ENCODE measurements at regions not wholly inside any gene's neighbourhood (a gene's known extent, or its start where the extent isn't known, plus 50 kb on each side); places are given as distances from the start of the nearest gene placed in this dataset.

GRCh38 chr6:148225871-148226270, 116.8 kb upstream of the SASH1 start:
- peak in 1 of 2 donors; percentile 85 for DNase-seq

GRCh38 chr6:148226284-148226683, 116.4 kb upstream of the SASH1 start:
- no peak for DNase-seq

GRCh38 chr6:148231572-148231971, 111.1 kb upstream of the SASH1 start:
- DNase-seq = no peak

- no peak for DNase-seq
Measured at GRCh38 chr6:148235446-148235845, 107.2 kb upstream of the SASH1 start.

- no peak for DNase-seq
Measured at GRCh38 chr6:148238713-148239112, 103.9 kb upstream of the SASH1 start.

GRCh38 chr6:148239215-148239614, 103.4 kb upstream of the SASH1 start:
- no peak for DNase-seq

- no peak for DNase-seq
Measured at GRCh38 chr6:148239801-148240460, 102.7 kb upstream of the SASH1 start.

- no peak for DNase-seq
Measured at GRCh38 chr6:148240461-148240840, 102.2 kb upstream of the SASH1 start.

GRCh38 chr6:148240861-148241477, 101.7 kb upstream of the SASH1 start:
- DNase-seq = no peak

- peak in 1 of 2 donors; percentile 22 for DNase-seq
Measured at GRCh38 chr6:148242180-148242579, 100.5 kb upstream of the SASH1 start.

GRCh38 chr6:148244217-148244935, 98.3 kb upstream of the SASH1 start:
- no peak for DNase-seq

- no peak for DNase-seq
Measured at GRCh38 chr6:148247386-148248063, 95.1 kb upstream of the SASH1 start.

- DNase-seq = no peak
Measured at GRCh38 chr6:148249160-148249559, 93.5 kb upstream of the SASH1 start.

GRCh38 chr6:148249679-148250375, 92.8 kb upstream of the SASH1 start:
- DNase-seq = no peak

GRCh38 chr6:148250975-148251685, 91.5 kb upstream of the SASH1 start:
- DNase-seq = peak in 1 of 2 donors; percentile 55

GRCh38 chr6:148251891-148252290, 90.7 kb upstream of the SASH1 start:
- no peak for DNase-seq

- no peak for DNase-seq
Measured at GRCh38 chr6:148257810-148258209, 84.8 kb upstream of the SASH1 start.

GRCh38 chr6:148258868-148259267, 83.8 kb upstream of the SASH1 start:
- no peak for DNase-seq

- no peak for DNase-seq
Measured at GRCh38 chr6:148261470-148261869, 81.2 kb upstream of the SASH1 start.

- no peak for DNase-seq
Measured at GRCh38 chr6:148263010-148263409, 79.6 kb upstream of the SASH1 start.

- no peak for DNase-seq
Measured at GRCh38 chr6:148263961-148264360, 78.7 kb upstream of the SASH1 start.

GRCh38 chr6:148265054-148265453, 77.6 kb upstream of the SASH1 start:
- DNase-seq = no peak
